ENCODE measurements at regions not wholly inside any gene's neighbourhood (a gene's known extent, or its start where the extent isn't known, plus 50 kb on each side); places are given as distances from the start of the nearest gene placed in this dataset.

DNA sequence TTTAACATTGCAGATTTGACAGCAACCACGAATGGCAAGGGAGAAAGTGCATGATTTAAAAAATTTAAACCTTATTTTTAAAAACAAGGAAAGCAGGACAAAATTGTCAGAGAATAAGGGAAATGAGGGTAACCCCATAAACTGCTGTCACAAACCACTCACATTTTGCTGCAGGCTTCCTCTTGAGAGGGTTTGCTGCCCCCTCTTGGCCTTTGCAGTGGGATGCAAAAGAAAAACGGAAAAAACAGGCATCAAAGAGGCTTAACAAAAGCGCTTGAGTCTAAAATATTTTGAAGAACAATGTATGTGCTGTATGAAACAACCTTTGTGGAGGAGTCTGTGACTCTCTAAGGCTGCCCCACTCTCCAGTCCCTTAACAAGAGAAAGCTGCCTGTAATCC, 91.6 kb downstream of the TMX3 start:
- DNase-seq = peak; percentile 26
- H3K4me3 ChIP-seq = no peak overlapping the region
- H3K27me3 ChIP-seq = no peaks in the 10 kb centered on the region
- no peaks in the 10 kb centered on the region for H3K9me3 ChIP-seq
- H3K36me3 ChIP-seq = no peaks in the 10 kb centered on the region

GRCh38 chr18:68611311-68611710, 103.6 kb downstream of the TMX3 start:
- DNase-seq = no peak
- Histone ChIP-seq H3K36me3 (no peaks in the 10 kb centered on the region), H3K4me3 (no peak overlapping the region), H3K27me3 (no peaks in the 10 kb centered on the region), H3K9me3 (no peaks in the 10 kb centered on the region)

- no peak for DNase-seq
- H3K9me3 ChIP-seq = no peaks in the 10 kb centered on the region
- no peaks in the 10 kb centered on the region for H3K36me3 ChIP-seq
- H3K27me3 ChIP-seq = no peaks in the 10 kb centered on the region
- H3K4me3 ChIP-seq = no peak overlapping the region
Observed at GRCh38 chr18:68608851-68609490, 105.9 kb downstream of the TMX3 start.

GRCh38 chr18:68607852-68608251, 107.1 kb downstream of the TMX3 start:
- Histone ChIP-seq H3K9me3 (no peaks in the 10 kb centered on the region), H3K36me3 (no peaks in the 10 kb centered on the region), H3K4me3 (no peak overlapping the region), H3K27me3 (no peaks in the 10 kb centered on the region)
- no peak for DNase-seq

GRCh38 chr18:68604256-68604655, 110.7 kb downstream of the TMX3 start:
- Histone ChIP-seq H3K36me3 (no peaks in the 10 kb centered on the region), H3K9me3 (no peaks in the 10 kb centered on the region), H3K27me3 (no peaks in the 10 kb centered on the region), H3K4me3 (no peak overlapping the region)
- no peak for DNase-seq

- Histone ChIP-seq H3K9me3 (no peaks in the 10 kb centered on the region), H3K27me3 (no peaks in the 10 kb centered on the region), H3K36me3 (no peaks in the 10 kb centered on the region), H3K4me3 (no peak overlapping the region)
- DNase-seq = no peak
Observed at GRCh38 chr18:68596016-68596415, 118.9 kb downstream of the TMX3 start.

- no peaks in the 10 kb centered on the region for H3K36me3 ChIP-seq
- DNase-seq = no peak
- no peaks in the 10 kb centered on the region for H3K27me3 ChIP-seq
- H3K4me3 ChIP-seq = no peak overlapping the region
- H3K9me3 ChIP-seq = no peaks in the 10 kb centered on the region
Observed at GRCh38 chr18:68588169-68588568, 126.7 kb downstream of the TMX3 start.

GRCh38 chr18:68583685-68584084, 131.2 kb downstream of the TMX3 start:
- no peaks in the 10 kb centered on the region for H3K9me3 ChIP-seq
- DNase-seq = no peak
- no peaks in the 10 kb centered on the region for H3K27me3 ChIP-seq
- no peaks in the 10 kb centered on the region for H3K36me3 ChIP-seq
- H3K4me3 ChIP-seq = no peak overlapping the region

- DNase-seq = no peak
- no peaks in the 10 kb centered on the region for H3K36me3 ChIP-seq
- no peak overlapping the region for H3K4me3 ChIP-seq
- no peaks in the 10 kb centered on the region for H3K9me3 ChIP-seq
- H3K27me3 ChIP-seq = no peaks in the 10 kb centered on the region
Observed at GRCh38 chr18:68574311-68574710, 140.6 kb downstream of the TMX3 start.

DNA sequence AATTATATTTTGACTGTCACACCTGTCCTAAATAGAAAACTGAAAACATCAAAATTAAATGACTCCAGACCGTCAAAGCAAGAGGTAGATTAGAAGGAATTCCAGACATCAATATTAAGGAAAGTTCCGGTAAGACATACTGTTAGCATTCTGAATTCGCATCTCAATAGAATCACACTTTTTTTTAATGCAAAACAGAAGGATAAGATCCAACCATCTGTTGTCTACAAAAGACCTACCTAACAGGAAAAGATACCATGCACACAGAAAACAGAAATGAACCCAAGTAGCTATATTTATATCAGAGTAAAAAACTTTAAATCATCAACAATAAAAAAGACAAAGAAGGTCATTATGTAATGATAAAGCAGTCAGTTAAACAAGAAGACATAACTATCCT, 145.0 kb downstream of the TMX3 start:
- no peak for DNase-seq
- Histone ChIP-seq H3K4me3 (no peak overlapping the region), H3K27me3 (no peaks in the 10 kb centered on the region), H3K9me3 (no peaks in the 10 kb centered on the region), H3K36me3 (no peaks in the 10 kb centered on the region)

- H3K9me3 ChIP-seq = no peaks in the 10 kb centered on the region
- H3K27me3 ChIP-seq = no peaks in the 10 kb centered on the region
- no peak for DNase-seq
- no peaks in the 10 kb centered on the region for H3K36me3 ChIP-seq
- H3K4me3 ChIP-seq = no peak overlapping the region
Observed at GRCh38 chr18:68568364-68569155, 146.3 kb downstream of the TMX3 start.

DNA sequence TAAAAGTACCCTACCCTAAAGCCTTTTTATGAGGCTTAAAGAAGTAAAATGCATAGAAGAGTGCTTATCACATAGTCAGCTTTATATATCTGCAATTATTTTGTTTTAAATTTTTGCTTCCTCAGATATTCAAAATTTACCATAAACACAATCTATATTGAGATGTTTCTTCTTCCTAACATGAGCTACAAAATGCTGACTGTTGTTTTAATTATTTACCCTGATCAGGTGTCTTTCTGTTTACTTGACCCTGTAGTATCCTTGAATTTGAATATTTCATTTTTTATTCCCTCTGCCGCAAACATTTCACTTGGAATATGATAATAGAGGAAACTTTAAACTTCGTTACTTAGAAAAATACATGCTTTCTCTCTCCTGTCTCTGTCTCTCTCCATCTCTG, 147.9 kb downstream of the TMX3 start:
- no peaks in the 10 kb centered on the region for H3K36me3 ChIP-seq

GRCh38 chr18:68564961-68565360, 149.9 kb downstream of the TMX3 start:
- no peaks in the 10 kb centered on the region for H3K9me3 ChIP-seq
- H3K27me3 ChIP-seq = no peaks in the 10 kb centered on the region
- no peak for DNase-seq
- no peaks in the 10 kb centered on the region for H3K36me3 ChIP-seq
- H3K4me3 ChIP-seq = no peak overlapping the region

More for the DNA sequence above, 147.9 kb downstream of the TMX3 start:
- H3K27me3 ChIP-seq = no peaks in the 10 kb centered on the region
- no peak for DNase-seq
- no peaks in the 10 kb centered on the region for H3K9me3 ChIP-seq
- no peak overlapping the region for H3K4me3 ChIP-seq

DNA sequence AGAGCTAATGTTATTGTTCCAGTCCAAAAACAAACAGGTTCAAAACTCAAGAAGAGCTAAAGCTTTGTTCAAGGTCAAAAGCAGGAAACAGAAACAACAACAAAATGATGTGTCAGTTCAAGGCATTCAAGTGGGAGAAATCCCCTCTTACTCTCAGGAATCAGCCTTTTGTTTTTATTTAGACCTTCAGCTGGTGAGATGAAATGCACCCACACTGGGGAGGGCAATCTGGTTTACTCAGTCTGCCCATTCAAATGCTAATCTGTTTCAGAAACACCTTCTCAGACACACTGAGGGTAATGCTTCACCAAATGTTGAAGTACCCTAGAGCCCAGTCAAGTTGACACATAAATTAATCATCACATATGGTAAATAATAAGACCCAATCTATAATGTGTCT, 150.6 kb downstream of the TMX3 start:
- no peaks in the 10 kb centered on the region for H3K36me3 ChIP-seq
- H3K27me3 ChIP-seq = no peaks in the 10 kb centered on the region
- DNase-seq = no peak
- H3K4me3 ChIP-seq = no peak overlapping the region
- no peaks in the 10 kb centered on the region for H3K9me3 ChIP-seq

GRCh38 chr18:68560128-68560527, 154.8 kb downstream of the TMX3 start:
- no peak for DNase-seq
- H3K9me3 ChIP-seq = no peaks in the 10 kb centered on the region
- H3K36me3 ChIP-seq = no peaks in the 10 kb centered on the region
- H3K4me3 ChIP-seq = no peak overlapping the region
- H3K27me3 ChIP-seq = no peaks in the 10 kb centered on the region

GRCh38 chr18:68557183-68557582, 157.7 kb downstream of the TMX3 start:
- H3K27me3 ChIP-seq = no peaks in the 10 kb centered on the region
- no peak for DNase-seq
- no peak overlapping the region for H3K4me3 ChIP-seq
- H3K9me3 ChIP-seq = no peaks in the 10 kb centered on the region
- no peaks in the 10 kb centered on the region for H3K36me3 ChIP-seq

DNA sequence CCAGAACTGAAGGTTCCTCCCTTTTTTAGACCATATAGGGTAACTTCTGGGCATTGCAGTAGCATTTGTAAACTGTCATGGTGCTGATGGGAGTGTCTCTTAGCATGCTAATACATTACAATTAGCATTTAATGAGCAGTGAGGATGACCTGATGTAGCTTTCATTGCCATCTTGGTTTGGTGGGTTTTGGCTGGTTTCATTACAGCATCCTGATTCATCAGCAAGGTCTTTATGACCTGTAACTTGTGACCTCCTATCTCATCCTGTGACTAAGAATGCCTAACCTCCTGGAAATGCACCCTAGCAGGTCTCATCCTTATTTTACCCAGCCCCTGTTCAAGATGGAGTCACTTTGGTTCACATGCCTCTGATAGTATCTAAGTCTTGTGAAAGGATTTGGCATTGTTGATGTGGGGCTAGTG, 159.0 kb downstream of the TMX3 start:
- Histone ChIP-seq H3K27me3 (no peaks in the 10 kb centered on the region), H3K36me3 (no peaks in the 10 kb centered on the region), H3K9me3 (no peaks in the 10 kb centered on the region), H3K4me3 (no peak overlapping the region)
- DNase-seq = no peak
